ENCODE measurements at regions not wholly inside any gene's neighbourhood (a gene's known extent, or its start where the extent isn't known, plus 50 kb on each side); places are given as distances from the start of the nearest gene placed in this dataset.

DNA sequence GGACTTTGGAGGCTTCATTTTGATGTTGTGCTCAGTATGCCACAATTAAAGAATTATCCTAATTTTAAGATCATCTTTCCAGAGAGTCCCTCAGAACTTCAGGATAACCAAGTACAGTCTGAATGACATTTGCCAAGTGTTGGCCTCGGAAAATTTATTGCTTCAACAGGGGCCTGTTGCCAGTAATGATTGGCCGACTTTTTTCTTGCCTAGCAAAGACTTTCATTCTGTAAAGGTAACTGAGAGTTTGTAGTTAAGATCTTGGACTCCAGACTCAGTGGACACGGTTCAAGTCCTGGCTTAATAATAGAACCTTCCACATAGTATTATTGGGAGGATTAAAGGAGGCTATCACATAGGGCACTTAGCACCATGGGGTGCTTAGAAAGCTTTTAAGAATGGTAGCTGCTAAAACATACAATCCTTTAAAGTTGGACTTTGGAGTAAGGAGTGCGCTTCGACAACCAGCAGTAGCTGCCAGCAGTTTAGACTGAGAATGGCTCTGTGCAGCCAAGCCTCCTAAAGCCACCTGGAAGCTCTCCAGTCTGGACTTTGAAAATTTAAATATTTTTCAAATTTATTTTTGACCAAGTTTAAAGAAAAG is 90.0 kb downstream of the PLCE1 start:
- Histone ChIP-seq H3K4me1 (ENCODE audit: control insufficient read depth in 1 of 2, insufficient read depth in 2 of 2, low read depth in 1 of 2, low read length in 1 of 2) (peaks cover 4 to 5% of the 10 kb centered on the region in 2 experiments; a peak in 1 of 4 replicates), H3K36me3 (replicated peaks in 1 of 2; ENCODE audit: control insufficient read depth in 1 of 2, insufficient read depth in 2 of 2, low read length in 1 of 2) (no peaks in the 10 kb centered on the region), H3K27ac (ENCODE audit: low read depth in 2 of 2, low read length in 1 of 2) (no peak overlapping the region), H3F3A (replicated peaks; ENCODE audit: insufficient read depth) (no peaks in the 10 kb centered on the region), H3K9me3 (0 out of 2 replicates have a peak, but pooled peaks cover 9% of the 10 kb centered on the region), H3K9me2 (no peaks in the 10 kb centered on the region), H3K4me2 (no peak overlapping the region), H3K27me3 (ENCODE audit: insufficient read depth) (no peaks in the 10 kb centered on the region), H3K79me2 (ENCODE audit: insufficient read depth) (no peaks in the 10 kb centered on the region), H3K4me3 (ENCODE audit: low read depth in 2 of 2, low read length in 1 of 2) (no peak overlapping the region), H2AFZ (ENCODE audit: low read depth) (no peak overlapping the region), H4K20me1 (ENCODE audit: insufficient read depth) (no peaks in the 10 kb centered on the region), H3K9ac (no peak overlapping the region)
- 87% methylated on average over 5 of the region's 5 CpGs for WGBS (ENCODE audit: low lambda C conversion rate)
- ChIA-PET POLR2A (no interaction called here), CTCF (interaction anchor here (1.0 kb wide), 1 partner anchor 237 kb away, joined by 3 read pairs; no protein-coding TSS in a partner anchor)
- no peak for TF ChIP-seq NRF1 (IDR thresholded peaks at IDR 0.05; ENCODE audit: low read depth, low read length)
- no peak for TF ChIP-seq YY1 (IDR thresholded peaks at IDR 0.05; ENCODE audit: low read depth)
- TF ChIP-seq FOXJ3 (CRISPR knock-in tag; IDR thresholded peaks at IDR 0.05) = no peak
- no peak for TF ChIP-seq RAD21 (IDR thresholded peaks at IDR 0.05; ENCODE audit: low read length)
- TF ChIP-seq SMC3 (IDR thresholded peaks at IDR 0.05; ENCODE audit: low read depth, low read length) = no peak
- TF ChIP-seq TAF1 (IDR thresholded peaks at IDR 0.05; ENCODE audit: borderline replicate concordance, low read depth, low read length) = no peak
- no peak for TF ChIP-seq GATA2 (CRISPR knock-in tag; IDR thresholded peaks at IDR 0.05)
- TF ChIP-seq MXI1 (IDR thresholded peaks at IDR 0.05; ENCODE audit: low read depth, low read length) = no peak
- no peak for TF ChIP-seq TEAD4 (IDR thresholded peaks at IDR 0.05; ENCODE audit: borderline replicate concordance, insufficient read depth)
- TF ChIP-seq ELF1 (IDR thresholded peaks at IDR 0.05) = no peak
- no peak for TF ChIP-seq FOXM1 (IDR thresholded peaks at IDR 0.05; ENCODE audit: low read depth)
- TF ChIP-seq, protein P1, sequence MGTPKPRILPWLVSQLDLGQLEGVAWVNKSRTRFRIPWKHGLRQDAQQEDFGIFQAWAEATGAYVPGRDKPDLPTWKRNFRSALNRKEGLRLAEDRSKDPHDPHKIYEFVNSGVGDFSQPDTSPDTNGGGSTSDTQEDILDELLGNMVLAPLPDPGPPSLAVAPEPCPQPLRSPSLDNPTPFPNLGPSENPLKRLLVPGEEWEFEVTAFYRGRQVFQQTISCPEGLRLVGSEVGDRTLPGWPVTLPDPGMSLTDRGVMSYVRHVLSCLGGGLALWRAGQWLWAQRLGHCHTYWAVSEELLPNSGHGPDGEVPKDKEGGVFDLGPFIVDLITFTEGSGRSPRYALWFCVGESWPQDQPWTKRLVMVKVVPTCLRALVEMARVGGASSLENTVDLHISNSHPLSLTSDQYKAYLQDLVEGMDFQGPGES (IDR thresholded peaks at IDR 0.05; ENCODE audit: low read depth, low read length) = no peak
- TF ChIP-seq, protein P2, sequence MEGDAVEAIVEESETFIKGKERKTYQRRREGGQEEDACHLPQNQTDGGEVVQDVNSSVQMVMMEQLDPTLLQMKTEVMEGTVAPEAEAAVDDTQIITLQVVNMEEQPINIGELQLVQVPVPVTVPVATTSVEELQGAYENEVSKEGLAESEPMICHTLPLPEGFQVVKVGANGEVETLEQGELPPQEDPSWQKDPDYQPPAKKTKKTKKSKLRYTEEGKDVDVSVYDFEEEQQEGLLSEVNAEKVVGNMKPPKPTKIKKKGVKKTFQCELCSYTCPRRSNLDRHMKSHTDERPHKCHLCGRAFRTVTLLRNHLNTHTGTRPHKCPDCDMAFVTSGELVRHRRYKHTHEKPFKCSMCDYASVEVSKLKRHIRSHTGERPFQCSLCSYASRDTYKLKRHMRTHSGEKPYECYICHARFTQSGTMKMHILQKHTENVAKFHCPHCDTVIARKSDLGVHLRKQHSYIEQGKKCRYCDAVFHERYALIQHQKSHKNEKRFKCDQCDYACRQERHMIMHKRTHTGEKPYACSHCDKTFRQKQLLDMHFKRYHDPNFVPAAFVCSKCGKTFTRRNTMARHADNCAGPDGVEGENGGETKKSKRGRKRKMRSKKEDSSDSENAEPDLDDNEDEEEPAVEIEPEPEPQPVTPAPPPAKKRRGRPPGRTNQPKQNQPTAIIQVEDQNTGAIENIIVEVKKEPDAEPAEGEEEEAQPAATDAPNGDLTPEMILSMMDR (IDR thresholded peaks at IDR 0.05) = no peak
- DNase-seq = no peak

DNA sequence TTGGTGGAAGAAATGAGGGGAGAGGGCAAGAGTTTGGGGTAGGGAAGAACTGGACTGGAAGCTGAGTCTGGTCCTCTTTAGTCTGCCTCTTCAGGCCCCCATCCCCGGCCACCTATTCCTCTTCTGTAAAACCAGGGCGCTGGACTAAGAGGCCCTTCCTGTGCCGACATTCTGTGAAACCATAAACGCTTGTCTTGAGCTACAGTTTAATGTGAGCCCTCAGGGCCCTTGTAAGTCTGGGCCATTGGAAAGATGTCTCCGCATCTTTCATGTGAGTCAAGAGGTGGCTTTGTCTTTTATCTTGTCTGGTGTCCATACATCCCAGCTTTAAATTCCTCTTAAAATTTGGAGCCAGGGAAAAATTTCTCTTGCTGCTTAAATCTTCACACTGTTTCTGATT is 90.6 kb downstream of the PLCE1 start:
- 0 out of 2 replicates have a peak, but pooled peaks cover 9% of the 10 kb centered on the region for H3K9me3 ChIP-seq
- H3K27me3 ChIP-seq (ENCODE audit: insufficient read depth) = no peaks in the 10 kb centered on the region
- no peaks in the 10 kb centered on the region for H3K9me2 ChIP-seq
- H3K79me2 ChIP-seq (ENCODE audit: insufficient read depth) = no peaks in the 10 kb centered on the region
- H3F3A ChIP-seq (replicated peaks; ENCODE audit: insufficient read depth) = no peaks in the 10 kb centered on the region
- H3K4me1 ChIP-seq (ENCODE audit: control insufficient read depth in 1 of 2, insufficient read depth in 2 of 2, low read depth in 1 of 2, low read length in 1 of 2) = peaks cover 7% of the 10 kb centered on the region in 2 experiments; a peak in 1 of 4 replicates
- no peaks in the 10 kb centered on the region for H4K20me1 ChIP-seq (ENCODE audit: insufficient read depth)
- DNase-seq = no peak
- no peak overlapping the region for H2AFZ ChIP-seq (ENCODE audit: low read depth)
- H3K4me3 ChIP-seq (ENCODE audit: low read depth in 2 of 2, low read length in 1 of 2) = no peak overlapping the region
- WGBS (ENCODE audit: low lambda C conversion rate) = 82% methylated on average over 3 of the region's 5 CpGs
- H3K27ac ChIP-seq (ENCODE audit: low read depth in 2 of 2, low read length in 1 of 2) = no peak overlapping the region
- H3K4me2 ChIP-seq = no peak overlapping the region
- ChIA-PET POLR2A (no interaction called here), CTCF (interaction anchor here (1.0 kb wide), 1 partner anchor 236 kb away, joined by 3 read pairs; no protein-coding TSS in a partner anchor)
- H3K9ac ChIP-seq = no peak overlapping the region
- TF ChIP-seq, protein P2 (IDR thresholded peaks at IDR 0.05) = no peak
- TF ChIP-seq FOXM1 (IDR thresholded peaks at IDR 0.05; ENCODE audit: low read depth) (no peak), NRF1 (IDR thresholded peaks at IDR 0.05; ENCODE audit: low read depth, low read length) (no peak), SMC3 (IDR thresholded peaks at IDR 0.05; ENCODE audit: low read depth, low read length) (no peak)
- TF ChIP-seq, protein P3, sequence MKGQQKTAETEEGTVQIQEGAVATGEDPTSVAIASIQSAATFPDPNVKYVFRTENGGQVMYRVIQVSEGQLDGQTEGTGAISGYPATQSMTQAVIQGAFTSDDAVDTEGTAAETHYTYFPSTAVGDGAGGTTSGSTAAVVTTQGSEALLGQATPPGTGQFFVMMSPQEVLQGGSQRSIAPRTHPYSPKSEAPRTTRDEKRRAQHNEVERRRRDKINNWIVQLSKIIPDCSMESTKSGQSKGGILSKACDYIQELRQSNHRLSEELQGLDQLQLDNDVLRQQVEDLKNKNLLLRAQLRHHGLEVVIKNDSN (IDR thresholded peaks at IDR 0.05; ENCODE audit: borderline replicate concordance, low read depth) = no peak
- no peaks in the 10 kb centered on the region for H3K36me3 ChIP-seq (replicated peaks in 1 of 2; ENCODE audit: control insufficient read depth in 1 of 2, insufficient read depth in 2 of 2, low read length in 1 of 2)
